B cell (primary cell): ENCODE measurements at regions not wholly inside any gene's neighbourhood (a gene's known extent, or its start where the extent isn't known, plus 50 kb on each side); places are given as distances from the start of the nearest gene placed in this dataset.

ENCODE experiments used
- EZH2 ChIP-seq: IDR thresholded peaks from 2 replicates; pipeline ENCODE4 v1.6.1; 2012; ENCODE audit warnings: borderline replicate concordance, low read depth, mild to moderate bottlenecking, moderate library complexity, low read length; ENCODE audit not compliant: insufficient read depth, poor library complexity, severe bottlenecking
- TF ChIP-seq, protein P1 (sequence below): fragments of 200-600 bp; IDR thresholded peaks from one replicate; pipeline ENCODE4 v1.8.0; 2022; ENCODE audit warnings: antibody characterized with exemption, mild to moderate bottlenecking

DNA sequence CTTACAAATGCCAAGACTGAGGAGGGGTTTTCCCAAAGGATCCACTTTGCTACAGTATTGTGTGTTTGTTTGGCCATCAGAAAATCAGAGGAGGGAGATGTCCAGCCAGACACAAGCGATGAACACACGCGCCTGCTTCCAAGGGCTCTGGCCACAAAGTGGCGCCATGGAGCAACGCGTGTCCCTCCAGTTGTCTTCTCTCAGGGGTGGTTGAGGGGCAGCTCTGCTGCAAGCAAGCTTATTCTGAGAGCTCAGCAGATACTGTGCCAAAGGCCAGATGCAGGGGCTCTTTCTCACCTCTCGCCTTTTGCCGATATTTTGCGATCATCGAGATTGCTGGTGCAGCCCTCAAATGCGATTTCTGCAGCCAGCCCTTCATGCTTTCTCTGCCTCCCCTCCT, 88.9 kb upstream of the OSBPL11 start:
- TF ChIP-seq, protein P1, sequence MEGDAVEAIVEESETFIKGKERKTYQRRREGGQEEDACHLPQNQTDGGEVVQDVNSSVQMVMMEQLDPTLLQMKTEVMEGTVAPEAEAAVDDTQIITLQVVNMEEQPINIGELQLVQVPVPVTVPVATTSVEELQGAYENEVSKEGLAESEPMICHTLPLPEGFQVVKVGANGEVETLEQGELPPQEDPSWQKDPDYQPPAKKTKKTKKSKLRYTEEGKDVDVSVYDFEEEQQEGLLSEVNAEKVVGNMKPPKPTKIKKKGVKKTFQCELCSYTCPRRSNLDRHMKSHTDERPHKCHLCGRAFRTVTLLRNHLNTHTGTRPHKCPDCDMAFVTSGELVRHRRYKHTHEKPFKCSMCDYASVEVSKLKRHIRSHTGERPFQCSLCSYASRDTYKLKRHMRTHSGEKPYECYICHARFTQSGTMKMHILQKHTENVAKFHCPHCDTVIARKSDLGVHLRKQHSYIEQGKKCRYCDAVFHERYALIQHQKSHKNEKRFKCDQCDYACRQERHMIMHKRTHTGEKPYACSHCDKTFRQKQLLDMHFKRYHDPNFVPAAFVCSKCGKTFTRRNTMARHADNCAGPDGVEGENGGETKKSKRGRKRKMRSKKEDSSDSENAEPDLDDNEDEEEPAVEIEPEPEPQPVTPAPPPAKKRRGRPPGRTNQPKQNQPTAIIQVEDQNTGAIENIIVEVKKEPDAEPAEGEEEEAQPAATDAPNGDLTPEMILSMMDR = no peak
- TF ChIP-seq EZH2 = no peak
